ENCODE measurements at regions not wholly inside any gene's neighbourhood (a gene's known extent, or its start where the extent isn't known, plus 50 kb on each side); places are given as distances from the start of the nearest gene placed in this dataset.
"Not testable (repeated sequence)": the region's sequence is repeated elsewhere in the genome, so short reads cannot be mapped to it uniquely, and the experiment has no call there.

DNA sequence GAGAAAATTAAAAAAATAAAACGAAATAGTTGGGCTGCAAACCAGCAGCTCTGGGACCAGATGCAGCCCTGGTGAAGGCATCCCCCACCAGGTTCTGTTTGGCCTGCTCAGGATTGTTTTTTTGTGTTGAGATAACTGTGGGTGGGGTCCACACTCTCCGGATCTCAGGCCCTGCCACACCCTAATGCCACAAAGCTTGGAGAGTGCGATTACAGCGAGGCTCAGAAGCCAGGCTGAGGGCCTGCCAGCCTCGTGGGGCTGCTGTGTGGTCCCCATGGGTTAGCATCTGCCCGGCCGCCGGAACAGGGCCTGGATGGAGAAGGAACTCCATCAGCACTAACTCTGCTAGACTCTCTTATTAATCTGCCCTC lies 290.8 kb upstream of the PLGLB2 start:
- not testable (repeated sequence) for DNase-seq (ENCODE audit: low read depth)

GRCh38 chr2:87458938-87459337 lies 288.9 kb upstream of the PLGLB2 start:
- DNase-seq (ENCODE audit: low read depth): not testable (repeated sequence)

DNA sequence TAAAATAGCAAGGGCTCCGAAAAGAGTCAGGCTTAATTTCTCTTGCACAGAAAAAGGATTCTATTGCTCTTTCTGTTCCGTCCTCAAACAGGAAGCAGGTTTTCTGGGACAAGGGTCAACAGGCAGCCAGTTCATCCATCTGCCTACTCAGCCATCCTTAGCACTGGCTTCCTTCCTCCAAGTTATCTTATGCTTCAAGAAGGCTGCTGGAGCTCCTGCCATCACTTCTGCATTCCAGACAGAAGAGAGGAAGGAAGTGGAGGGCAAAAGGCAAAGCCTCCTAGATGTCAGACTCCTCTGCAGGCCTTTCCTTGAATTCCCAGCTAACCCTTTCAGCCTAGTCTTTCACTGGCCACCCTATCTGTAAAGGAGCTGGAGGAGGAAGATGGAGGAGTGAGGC lies 287.8 kb upstream of the PLGLB2 start:
- not testable (repeated sequence) for DNase-seq (ENCODE audit: low read depth)

- DNase-seq (ENCODE audit: low read depth): not testable (repeated sequence)
These were observed 287.2 kb upstream of the PLGLB2 start for GRCh38 chr2:87460662-87461061.

GRCh38 chr2:87461671-87462070 lies 286.2 kb upstream of the PLGLB2 start:
- not testable (repeated sequence) for DNase-seq (ENCODE audit: low read depth)

GRCh38 chr2:87464219-87464618 lies 283.7 kb upstream of the PLGLB2 start:
- peak; percentile 27 for DNase-seq (ENCODE audit: low read depth)

- not testable (repeated sequence) for DNase-seq (ENCODE audit: low read depth)
These were observed 282.2 kb upstream of the PLGLB2 start for GRCh38 chr2:87465730-87466129.

- DNase-seq (ENCODE audit: low read depth): not testable (repeated sequence)
These were observed 281.2 kb upstream of the PLGLB2 start for GRCh38 chr2:87466591-87467120.

DNA sequence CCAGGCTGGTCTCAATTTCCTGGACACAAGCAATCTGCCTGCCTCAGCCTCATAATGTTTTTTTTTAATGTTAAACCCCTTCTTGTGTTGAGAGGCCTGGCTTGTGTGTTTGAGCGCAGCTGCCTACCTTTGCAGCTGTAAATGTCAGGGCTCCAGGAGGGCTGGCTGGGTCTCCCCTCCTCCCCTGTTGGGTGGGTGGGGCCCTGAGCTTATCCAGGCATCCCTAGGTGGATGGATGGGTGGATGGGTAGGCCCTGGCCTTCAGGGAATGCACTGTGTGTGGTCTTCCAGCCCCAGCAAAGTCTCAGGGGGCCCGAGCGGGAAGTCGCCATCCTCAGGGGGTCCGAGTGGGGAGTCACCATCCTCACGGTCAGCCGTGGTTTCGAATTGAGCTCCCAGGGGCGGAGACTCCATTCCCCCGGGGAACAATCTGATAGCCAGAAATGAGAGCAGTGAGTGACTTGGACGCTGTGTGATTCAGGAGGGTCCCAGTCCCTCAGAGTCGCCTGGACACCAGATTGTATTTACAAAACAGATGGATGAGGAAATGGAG lies 279.4 kb upstream of the PLGLB2 start:
- DNase-seq (ENCODE audit: low read depth): not testable (repeated sequence)

DNA sequence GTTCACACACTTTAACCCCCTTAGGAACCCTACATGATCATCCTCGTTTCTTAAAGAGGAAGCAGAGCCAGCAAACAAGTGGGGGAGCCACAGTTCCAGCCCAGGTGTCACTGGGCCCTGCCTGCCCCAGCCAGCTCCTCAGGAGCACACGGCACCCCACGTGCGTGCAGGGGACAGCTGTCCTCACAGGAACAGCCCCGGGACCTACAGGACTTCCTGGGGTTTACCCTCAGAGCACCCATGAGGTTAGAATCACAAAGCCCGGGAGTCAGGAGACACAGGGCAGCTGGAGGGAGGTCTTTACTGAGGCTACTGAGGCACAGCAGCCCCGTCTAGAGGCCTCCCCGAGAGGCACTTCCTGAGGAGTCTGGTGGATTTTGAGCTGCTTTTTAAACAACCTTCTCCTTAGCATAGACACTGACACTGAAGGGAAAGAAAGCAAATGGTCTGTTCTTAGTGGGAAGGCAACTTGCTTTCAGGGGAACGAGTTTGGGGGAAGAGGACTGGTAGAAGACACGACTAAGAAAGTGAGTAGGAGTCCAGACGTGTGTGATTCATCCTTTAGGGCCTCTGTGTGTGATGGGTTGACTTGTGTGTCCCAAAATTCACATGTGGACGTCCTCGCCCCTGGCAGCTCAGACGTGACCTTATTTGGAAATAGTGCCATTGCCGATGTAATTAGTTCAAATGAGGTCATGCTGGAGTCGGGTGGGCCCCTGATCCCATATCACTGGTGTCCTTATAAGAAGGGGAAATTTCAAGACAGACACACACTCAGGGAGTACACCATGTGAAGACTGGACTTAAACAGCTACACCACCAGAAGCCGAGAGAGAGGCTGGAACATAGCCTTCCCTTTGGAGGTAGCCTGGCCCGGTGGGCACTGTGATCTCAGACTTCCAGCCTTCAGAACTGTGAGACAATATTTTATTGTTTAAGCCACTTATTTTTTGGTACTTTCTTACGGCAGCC lies 278.4 kb upstream of the PLGLB2 start:
- DNase-seq (ENCODE audit: low read depth): peak; percentile 29

DNA sequence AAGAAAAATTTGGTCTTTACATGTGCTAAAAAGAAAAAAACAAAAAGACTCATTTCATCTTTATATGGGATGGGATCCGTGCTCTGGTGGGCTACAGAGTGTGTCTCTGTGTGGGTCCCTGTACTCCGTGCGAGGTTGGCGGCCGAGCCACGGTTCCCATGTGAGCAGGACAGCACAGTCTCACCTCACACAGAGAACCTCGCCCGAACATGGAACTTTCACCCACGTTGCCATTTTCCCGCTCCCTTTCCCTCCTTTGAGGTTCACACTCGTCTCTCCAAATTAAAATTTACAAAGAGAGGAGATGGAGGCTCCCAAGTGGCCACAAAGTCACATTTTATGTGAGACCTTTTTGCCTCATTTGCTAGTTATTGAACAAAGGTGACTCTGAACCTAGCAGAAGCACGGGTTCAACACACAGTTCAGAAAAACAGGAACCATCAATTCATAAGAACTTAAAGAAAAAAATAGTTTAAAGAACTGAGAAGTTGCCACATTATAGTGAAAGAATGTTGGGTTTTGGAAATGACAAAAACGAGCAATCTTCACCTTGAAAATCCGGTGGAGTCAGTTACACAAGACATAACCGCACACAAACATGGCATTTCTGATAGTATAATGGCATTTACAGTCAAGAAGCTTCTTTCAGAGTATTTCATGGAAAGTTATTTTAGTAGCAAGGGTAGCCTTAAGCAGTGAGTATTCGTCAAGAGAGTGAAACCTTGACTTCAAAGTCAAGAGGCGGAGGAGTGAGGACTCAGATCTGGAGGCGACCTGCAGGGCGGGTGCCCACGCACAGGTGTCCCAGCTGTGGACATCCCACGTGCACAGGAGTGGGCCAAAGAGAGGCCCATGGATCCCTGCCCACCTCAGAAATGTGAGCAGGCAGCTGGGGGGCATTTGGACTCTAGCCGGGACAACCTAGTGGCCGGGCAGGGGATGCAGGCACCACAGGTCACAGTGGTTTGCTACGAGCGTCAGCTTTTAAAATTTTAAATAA lies 277.2 kb upstream of the PLGLB2 start:
- DNase-seq (ENCODE audit: low read depth): not testable (repeated sequence)

DNA sequence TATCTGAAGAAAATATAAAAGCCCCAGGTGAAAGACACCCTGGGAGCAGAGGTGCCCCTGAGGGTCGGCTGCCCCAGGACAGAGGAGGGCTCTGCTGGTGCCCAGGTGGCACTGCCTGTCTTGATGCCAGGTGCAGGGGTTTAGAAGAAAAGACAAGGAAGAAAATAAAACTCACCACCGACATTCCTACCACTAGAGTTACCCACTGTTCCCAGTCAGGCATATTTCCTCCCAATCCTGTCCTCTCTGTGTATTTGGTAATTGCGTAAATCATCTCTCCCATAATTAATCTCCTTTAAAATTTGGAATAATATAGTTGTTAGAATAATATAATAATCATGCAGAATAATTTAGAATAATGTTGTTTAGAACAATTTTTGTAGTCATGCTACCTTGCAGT lies 276.4 kb upstream of the PLGLB2 start:
- not testable (repeated sequence) for DNase-seq (ENCODE audit: low read depth)

DNA sequence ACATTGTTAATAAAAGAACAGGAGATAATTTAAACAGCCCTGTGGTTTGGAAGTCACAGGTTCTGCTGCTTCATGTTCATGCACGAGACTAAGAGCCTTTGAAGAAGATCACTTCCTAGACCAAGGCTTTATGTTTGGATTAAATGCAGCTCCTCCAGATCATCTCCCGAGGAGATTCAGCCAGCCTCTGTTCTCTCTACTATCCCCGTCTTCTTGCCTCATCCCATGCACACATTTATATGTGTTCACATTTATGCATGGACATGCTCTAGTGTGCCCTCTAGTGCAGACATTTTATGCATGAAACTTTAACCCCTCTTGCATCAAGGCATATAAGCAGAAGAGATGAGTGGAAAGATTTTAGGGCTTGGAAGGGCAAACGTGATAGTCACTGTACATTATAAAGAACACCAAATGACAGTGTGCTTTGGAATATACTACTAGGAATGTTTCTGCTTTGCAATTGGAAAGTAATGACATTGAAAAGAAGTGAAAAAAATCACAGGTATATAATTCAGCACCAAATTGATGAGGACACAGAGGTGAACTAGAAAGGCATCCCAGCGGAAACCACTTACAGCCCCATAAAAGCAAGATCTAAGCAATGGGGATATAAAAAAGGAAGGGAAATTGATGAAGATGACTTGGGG lies 271.5 kb upstream of the PLGLB2 start:
- DNase-seq (ENCODE audit: low read depth): not testable (repeated sequence)

GRCh38 chr2:87476936-87477335 lies 271.0 kb upstream of the PLGLB2 start:
- not testable (repeated sequence) for DNase-seq (ENCODE audit: low read depth)

GRCh38 chr2:87477669-87478428 lies 270.0 kb upstream of the PLGLB2 start:
- peak; percentile 48 for DNase-seq (ENCODE audit: low read depth)

GRCh38 chr2:87478911-87479310 lies 269.0 kb upstream of the PLGLB2 start:
- DNase-seq (ENCODE audit: low read depth): not testable (repeated sequence)

- not testable (repeated sequence) for DNase-seq (ENCODE audit: low read depth)
These were observed 264.7 kb upstream of the PLGLB2 start for GRCh38 chr2:87483093-87483680.

GRCh38 chr2:87484363-87484762 lies 263.5 kb upstream of the PLGLB2 start:
- not testable (repeated sequence) for DNase-seq (ENCODE audit: low read depth)

- DNase-seq (ENCODE audit: low read depth): not testable (repeated sequence)
These were observed 262.4 kb upstream of the PLGLB2 start for GRCh38 chr2:87485455-87485854.

DNA sequence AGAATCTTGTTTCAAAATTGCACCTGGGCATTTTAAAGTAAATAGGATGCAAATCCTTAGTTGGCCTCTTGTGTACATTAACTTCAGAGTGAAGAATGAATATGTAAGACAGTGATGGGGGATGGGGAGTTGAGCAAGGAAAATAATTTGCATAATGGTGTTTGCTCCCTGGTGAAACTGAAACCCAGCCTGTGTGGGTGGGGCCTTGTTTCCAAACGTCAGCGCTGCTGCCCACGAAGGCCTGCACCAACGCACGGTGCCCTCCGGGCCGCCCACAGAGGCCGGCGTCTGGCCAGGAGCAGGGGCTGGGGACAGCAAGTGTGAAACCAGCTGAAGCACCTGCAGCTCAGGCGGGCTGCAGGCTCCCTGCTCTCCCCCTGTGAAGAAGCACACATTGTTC lies 262.0 kb upstream of the PLGLB2 start:
- DNase-seq (ENCODE audit: low read depth): not testable (repeated sequence)

All from iris pigment epithelial cell (primary cell).